Stimulated activated CD8-positive, alpha-beta memory T cell treated with anti-CD3 and anti-CD28 coated beads, Interleukin-15, amount 100 ng/mL, for 1 hour (primary cell): ENCODE measurements at regions not wholly inside any gene's neighbourhood (a gene's known extent, or its start where the extent isn't known, plus 50 kb on each side); places are given as distances from the start of the nearest gene placed in this dataset.

Experiments used
- DNase-seq: peaks from one replicate; pipeline ENCODE4 v3.0.0-alpha.2; 2020; ENCODE audit warnings: low read depth

- DNase-seq, result no peak
These were observed 275.9 kb upstream of the KLHL1 start for GRCh38 chr13:70384156-70384555.

- DNase-seq, result no peak
These were observed 272.6 kb upstream of the KLHL1 start for GRCh38 chr13:70380809-70381208.

DNA sequence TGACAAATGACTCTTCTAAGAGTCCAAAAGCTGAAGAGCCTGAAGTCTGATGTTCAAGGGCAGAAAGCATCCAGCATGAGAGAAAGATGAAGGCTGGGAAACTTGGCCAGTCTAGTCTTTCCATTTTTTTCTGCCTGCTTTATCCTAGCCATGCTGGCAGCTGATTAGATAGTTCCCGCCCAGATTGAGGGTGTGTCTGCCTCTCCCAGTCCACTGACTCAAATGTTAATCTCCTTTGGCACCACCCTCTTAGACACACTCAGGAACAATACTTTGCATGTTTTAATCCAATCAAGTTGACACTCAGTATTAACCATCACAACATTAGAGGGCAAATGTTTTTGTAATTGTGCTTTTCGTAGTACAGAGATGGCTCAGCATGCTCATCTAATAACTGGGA is 267.5 kb upstream of the KLHL1 start:
- no peak for DNase-seq

- no peak for DNase-seq
These were observed 262.7 kb upstream of the KLHL1 start for GRCh38 chr13:70370924-70371323.

GRCh38 chr13:70366720-70367119 is 258.5 kb upstream of the KLHL1 start:
- DNase-seq, result no peak

GRCh38 chr13:70363991-70364390 is 255.7 kb upstream of the KLHL1 start:
- DNase-seq, result no peak

DNA sequence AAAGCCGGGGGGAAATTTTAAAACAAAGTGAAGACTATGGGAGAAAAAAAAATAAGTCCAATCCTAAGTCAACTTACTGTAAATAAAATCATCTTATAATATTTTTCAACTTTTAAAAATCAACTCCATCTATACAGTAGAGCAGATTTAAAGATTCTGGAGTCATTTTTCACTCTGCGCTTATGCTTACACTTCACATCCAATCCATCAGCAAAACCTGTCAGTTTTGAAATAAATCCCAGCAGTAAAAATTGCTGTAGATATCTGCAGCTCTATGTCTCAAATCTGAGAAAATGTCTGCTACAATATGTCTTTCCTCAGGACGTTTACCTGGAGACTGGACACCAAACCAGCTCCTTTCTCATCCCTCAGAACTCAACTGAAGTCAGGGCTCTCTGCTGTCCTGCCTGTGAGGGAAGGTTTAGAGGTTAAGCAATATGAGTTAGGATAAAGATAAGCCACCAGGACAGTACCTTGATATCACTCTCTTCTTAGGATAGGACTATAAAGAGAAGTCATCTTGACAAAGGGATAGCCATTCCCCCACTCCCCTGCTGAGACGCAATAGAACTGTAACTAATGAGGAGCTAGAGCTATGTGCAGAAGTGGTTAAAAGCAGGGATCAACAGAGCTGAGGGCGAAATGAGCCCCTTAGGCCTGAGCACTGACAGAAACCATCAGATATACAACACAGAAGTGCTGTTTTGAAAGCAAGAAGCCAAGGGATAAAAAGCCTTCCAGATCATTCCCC is 254.7 kb upstream of the KLHL1 start:
- DNase-seq, result no peak

GRCh38 chr13:70357031-70357430 is 248.8 kb upstream of the KLHL1 start:
- no peak for DNase-seq

- no peak for DNase-seq
These were observed 244.8 kb upstream of the KLHL1 start for GRCh38 chr13:70353096-70353495.

DNA sequence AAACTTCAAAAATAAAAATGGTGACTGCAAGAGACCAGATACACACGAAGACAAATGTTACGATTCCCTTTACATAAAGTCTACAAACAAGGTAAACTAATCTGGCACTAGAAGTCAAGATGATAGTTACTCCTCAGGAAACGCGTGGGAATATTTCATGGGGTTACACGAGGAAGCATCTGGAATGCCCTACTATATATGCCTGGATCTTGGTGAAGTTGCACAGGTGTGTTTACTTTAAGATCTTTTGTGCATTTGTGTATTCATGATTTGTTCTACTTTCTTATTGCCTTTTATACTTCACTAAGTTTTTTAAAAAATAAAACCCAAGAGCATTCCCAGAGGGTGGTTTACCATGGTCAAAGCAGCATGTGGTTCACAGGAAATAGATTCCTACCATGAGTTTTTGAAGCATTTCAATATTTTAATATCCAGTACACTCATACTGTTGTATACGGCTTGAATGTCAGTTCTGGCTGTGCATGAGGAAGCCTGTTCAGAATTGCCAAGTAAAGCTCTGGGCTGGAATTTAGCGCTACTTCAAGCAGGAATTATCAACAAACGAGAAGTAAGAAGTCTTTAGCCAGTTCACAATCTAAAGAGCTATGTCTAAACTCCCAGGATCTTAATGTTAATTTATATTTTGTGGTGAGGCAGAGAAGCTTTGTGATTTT is 239.8 kb upstream of the KLHL1 start:
- DNase-seq, result no peak

- no peak for DNase-seq
These were observed 231.5 kb upstream of the KLHL1 start for GRCh38 chr13:70339738-70340137.

GRCh38 chr13:70338609-70339008 is 230.4 kb upstream of the KLHL1 start:
- DNase-seq, result no peak

- DNase-seq, result no peak
These were observed 228.6 kb upstream of the KLHL1 start for GRCh38 chr13:70336866-70337265.

GRCh38 chr13:70333752-70334151 is 225.5 kb upstream of the KLHL1 start:
- DNase-seq, result no peak

- DNase-seq, result no peak
These were observed 222.6 kb upstream of the KLHL1 start for GRCh38 chr13:70330697-70331361.

GRCh38 chr13:70324519-70324918 is 216.3 kb upstream of the KLHL1 start:
- DNase-seq, result no peak

GRCh38 chr13:70311191-70311590 is 202.9 kb upstream of the KLHL1 start:
- DNase-seq, result no peak

DNA sequence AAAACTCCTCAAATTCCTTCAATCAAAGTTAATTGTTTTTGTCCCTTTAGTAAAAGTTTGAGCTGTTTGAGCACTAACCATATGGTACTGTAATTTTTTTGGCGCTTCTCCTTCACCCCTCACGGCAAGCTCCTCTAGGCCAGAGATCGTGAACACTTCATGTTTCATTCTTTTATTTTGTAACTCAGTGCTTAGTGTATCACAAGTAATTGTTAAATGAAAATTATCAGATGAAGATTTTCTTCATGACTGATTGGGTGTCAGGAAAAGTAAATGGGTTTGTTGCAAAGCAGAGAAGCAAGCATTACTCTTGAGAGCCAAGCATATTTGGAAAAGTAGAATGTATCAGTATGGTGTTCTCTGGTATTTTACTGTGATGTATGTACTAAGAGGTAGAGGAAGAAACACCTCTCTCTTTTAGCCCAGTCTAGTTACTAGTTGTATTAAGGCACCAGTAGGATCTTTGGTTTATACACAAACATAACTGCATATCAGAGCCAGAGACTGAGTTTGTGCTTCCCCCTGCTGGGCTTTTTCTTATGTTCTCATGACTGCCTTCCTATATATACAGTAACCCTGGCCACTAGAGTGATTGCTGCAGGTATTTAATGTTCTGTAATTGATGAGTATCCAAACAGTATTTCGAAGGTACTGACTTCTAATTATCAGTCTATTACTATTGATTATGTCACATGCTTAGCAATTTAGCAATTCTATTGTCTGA is 202.3 kb upstream of the KLHL1 start:
- DNase-seq, result no peak

- DNase-seq, result no peak
These were observed 189.0 kb upstream of the KLHL1 start for GRCh38 chr13:70297189-70297616.

GRCh38 chr13:70284371-70284770 is 176.1 kb upstream of the KLHL1 start:
- no peak for DNase-seq

- no peak for DNase-seq
These were observed 167.6 kb upstream of the KLHL1 start for GRCh38 chr13:70275841-70276240.

- no peak for DNase-seq
These were observed 147.2 kb upstream of the KLHL1 start for GRCh38 chr13:70255406-70255991.
